ENCODE measurements at regions not wholly inside any gene's neighbourhood (a gene's known extent, or its start where the extent isn't known, plus 50 kb on each side); places are given as distances from the start of the nearest gene placed in this dataset.

GRCh38 chr7:121810831-121811672 is 61.9 kb upstream of the PTPRZ1 start:
- POLR2A ChIA-PET, result no interaction called here
- Histone ChIP-seq H3K4me1 (ENCODE audit: control insufficient read depth, insufficient read depth, low read length) (no peaks in the 10 kb centered on the region), H3K4me3 (ENCODE audit: low read depth in 2 of 2, low read length in 2 of 2) (no peak overlapping the region), H3K27me3 (ENCODE audit: control insufficient read depth, insufficient read depth, low read length) (no peaks in the 10 kb centered on the region), H3K9me3 (ENCODE audit: control insufficient read depth, insufficient read depth, low read depth, low read length) (no peaks in the 10 kb centered on the region), H3K27ac (ENCODE audit: low read length) (no peak overlapping the region), H3K36me3 (ENCODE audit: control insufficient read depth, insufficient read depth, low read length) (no peaks in the 10 kb centered on the region)
- ATAC-seq, result no peak
- intact Hi-C loops (cut with micrococcal nuclease; ENCODE audit: unreplicated experiment) (no loop called here), in situ Hi-C loops (cut with HindIII; ENCODE audit: low pct_unique_long_range_greater_than_20kb, low sequenced_read_pairs) (no loop called here)
- CTCF ChIA-PET, result interaction anchor here (0.6 kb wide), 1 partner anchor 268 kb away, joined by 3 read pairs; no protein-coding TSS in a partner anchor
- BruUV-seq (replicated peaks), result no TSS peak
- no peak for TF ChIP-seq POLR2AphosphoS5 (IDR thresholded peaks at IDR 0.05; ENCODE audit: low read depth, low read length)
- TF ChIP-seq TCF7L2 (IDR thresholded peaks at IDR 0.05; ENCODE audit: low read depth, low read length), result no peak
- no peak for TF ChIP-seq SIN3A (IDR thresholded peaks at IDR 0.05; ENCODE audit: borderline replicate concordance, insufficient read depth, low read depth, low read length)
- no peak for TF ChIP-seq CTCF (IDR thresholded peaks at IDR 0.05)
- DNase-seq (ENCODE audit: low read depth, low spot score), result no peak

- no TSS peak for BruUV-seq (replicated peaks)
- intact Hi-C loops (cut with micrococcal nuclease; ENCODE audit: unreplicated experiment), result no loop called here
- H3K27ac ChIP-seq (ENCODE audit: low read length), result no peak overlapping the region
- in situ Hi-C loops (cut with HindIII; ENCODE audit: low pct_unique_long_range_greater_than_20kb, low sequenced_read_pairs), result no loop called here
- ChIA-PET POLR2A (no interaction called here), CTCF (no interaction called here)
- no peak overlapping the region for H3K4me3 ChIP-seq (ENCODE audit: low read depth in 2 of 2, low read length in 2 of 2)
- no peaks in the 10 kb centered on the region for H3K36me3 ChIP-seq (ENCODE audit: control insufficient read depth, insufficient read depth, low read length)
- no peaks in the 10 kb centered on the region for H3K4me1 ChIP-seq (ENCODE audit: control insufficient read depth, insufficient read depth, low read length)
- no peaks in the 10 kb centered on the region for H3K9me3 ChIP-seq (ENCODE audit: control insufficient read depth, insufficient read depth, low read depth, low read length)
- no peaks in the 10 kb centered on the region for H3K27me3 ChIP-seq (ENCODE audit: control insufficient read depth, insufficient read depth, low read length)
- no peak for ATAC-seq
- TF ChIP-seq TCF7L2 (IDR thresholded peaks at IDR 0.05; ENCODE audit: low read depth, low read length) (no peak), POLR2AphosphoS5 (IDR thresholded peaks at IDR 0.05; ENCODE audit: low read depth, low read length) (no peak), SIN3A (IDR thresholded peaks at IDR 0.05; ENCODE audit: borderline replicate concordance, insufficient read depth, low read depth, low read length) (no peak), CTCF (IDR thresholded peaks at IDR 0.05) (no peak), REST (IDR thresholded peaks at IDR 0.05; ENCODE audit: insufficient read depth in 1 of 2, low read depth in 2 of 2, low read length in 1 of 2) (no peak)
- no peak for DNase-seq (ENCODE audit: low read depth, low spot score)
Observed at GRCh38 chr7:121807078-121807477, 65.9 kb upstream of the PTPRZ1 start.
